CD4-positive, alpha-beta T cell treated with Interleukin-4 for 4 hours (primary cell): ENCODE measurements at regions not wholly inside any gene's neighbourhood (a gene's known extent, or its start where the extent isn't known, plus 50 kb on each side); places are given as distances from the start of the nearest gene placed in this dataset.
"Not testable (repeated sequence)": the region's sequence is repeated elsewhere in the genome, so short reads cannot be mapped to it uniquely, and the experiment has no call there.

ENCODE experiments used
- DNase-seq: peaks from one replicate; pipeline ENCODE4 v3.0.0-alpha.2; 2020

- DNase-seq = peak; percentile 4
These were observed 89.8 kb downstream of the KATNIP start for GRCh38 chr16:27639561-27640276.

GRCh38 chr16:27640277-27640600, 90.3 kb downstream of the KATNIP start:
- DNase-seq = no peak

GRCh38 chr16:27641260-27641659, 91.3 kb downstream of the KATNIP start:
- no peak for DNase-seq

- not testable (repeated sequence) for DNase-seq
These were observed 91.9 kb downstream of the KATNIP start for GRCh38 chr16:27641734-27642415.

GRCh38 chr16:27642756-27643155, 92.8 kb downstream of the KATNIP start:
- no peak for DNase-seq

GRCh38 chr16:27644165-27644564, 94.2 kb downstream of the KATNIP start:
- no peak for DNase-seq

GRCh38 chr16:27645396-27645795, 95.5 kb downstream of the KATNIP start:
- DNase-seq = no peak

GRCh38 chr16:27646806-27647205, 96.9 kb downstream of the KATNIP start:
- DNase-seq = no peak

- no peak for DNase-seq
These were observed 99.1 kb downstream of the KATNIP start for GRCh38 chr16:27649021-27649420.

- DNase-seq = no peak
These were observed 100.2 kb downstream of the KATNIP start for GRCh38 chr16:27650073-27650701.

- DNase-seq = no peak
These were observed 101.4 kb downstream of the KATNIP start for GRCh38 chr16:27651301-27651700.

GRCh38 chr16:27657811-27658210, 107.9 kb downstream of the KATNIP start:
- DNase-seq = no peak

GRCh38 chr16:27660507-27660906, 110.6 kb downstream of the KATNIP start:
- no peak for DNase-seq

- DNase-seq = not testable (repeated sequence)
These were observed 113.3 kb downstream of the KATNIP start for GRCh38 chr16:27663235-27663634.

GRCh38 chr16:27665881-27666280, 115.9 kb downstream of the KATNIP start:
- DNase-seq = no peak

GRCh38 chr16:27670071-27670810, 120.3 kb downstream of the KATNIP start:
- no peak for DNase-seq

- no peak for DNase-seq
These were observed 121.5 kb downstream of the KATNIP start for GRCh38 chr16:27671410-27671809.

GRCh38 chr16:27676839-27677238, 126.9 kb downstream of the KATNIP start:
- DNase-seq = no peak

GRCh38 chr16:27677263-27677662, 127.3 kb downstream of the KATNIP start:
- no peak for DNase-seq

- DNase-seq = no peak
These were observed 129.0 kb downstream of the KATNIP start for GRCh38 chr16:27678955-27679354.

- no peak for DNase-seq
These were observed 130.0 kb downstream of the KATNIP start for GRCh38 chr16:27679899-27680298.

- DNase-seq = no peak
These were observed 131.7 kb downstream of the KATNIP start for GRCh38 chr16:27681681-27682080.

- DNase-seq = no peak
These were observed 134.1 kb downstream of the KATNIP start for GRCh38 chr16:27684047-27684446.

- no peak for DNase-seq
These were observed 135.9 kb downstream of the KATNIP start for GRCh38 chr16:27685807-27686206.
